Fibroblast of lung (primary cell): ENCODE measurements at regions not wholly inside any gene's neighbourhood (a gene's known extent, or its start where the extent isn't known, plus 50 kb on each side); places are given as distances from the start of the nearest gene placed in this dataset.

Experiments used
- DNase-seq, 2 donors: peaks; one replicate each; pipeline versions ENCODE4 v3.0.0 to v3.0.0-alpha.2; 2010; ENCODE audit warnings: low read depth in 2 of 2
- H2AFZ ChIP-seq: 2 replicates; pipeline ENCODE4 v1.5.1; 2012; ENCODE audit warnings: low read length, control low read depth, inconsistent platforms
- H3K27ac ChIP-seq: 2 replicates; pipeline ENCODE4 v1.5.1; 2011; ENCODE audit warnings: low read length, control low read depth; ENCODE audit not compliant: insufficient read depth
- H3K27me3 ChIP-seq: 2 replicates; pipeline ENCODE4 v1.5.1; 2011; ENCODE audit warnings: mild to moderate bottlenecking, low read length; ENCODE audit not compliant: control insufficient read depth, insufficient read depth
- H3K36me3 ChIP-seq: 2 replicates; pipeline ENCODE4 v1.5.1; 2011; ENCODE audit warnings: low read length; ENCODE audit not compliant: control insufficient read depth, insufficient read depth
- H3K4me1 ChIP-seq: 2 replicates; pipeline ENCODE4 v1.5.1; 2011; ENCODE audit warnings: low read length; ENCODE audit not compliant: control insufficient read depth, insufficient read depth; ENCODE audit errors: extremely low read depth
- H3K4me2 ChIP-seq: 2 replicates; pipeline ENCODE4 v1.5.1; 2011; ENCODE audit warnings: low read length, control low read depth; ENCODE audit not compliant: insufficient read depth; ENCODE audit errors: extremely low read depth
- H3K4me3 ChIP-seq, 4 experiments: fragments of 200-600 bp in 1 of 4; sonication (generic) in 1 of 4; replicated peaks in 1 of 4; 2 replicates each; pipeline ENCODE4 v1.5.1; 2011 to 2016; ENCODE audit warnings: low read length in 4 of 4, low read depth in 3 of 4, mild to moderate bottlenecking in 3 of 4, control low read depth in 2 of 4, inconsistent platforms in 1 of 4, mixed read lengths in 1 of 4; ENCODE audit not compliant: insufficient read depth in 1 of 4; ENCODE audit errors: control extremely low read depth in 1 of 4
- H3K79me2 ChIP-seq: 2 replicates; pipeline ENCODE4 v1.5.1; 2012; ENCODE audit warnings: mild to moderate bottlenecking, low read length, inconsistent platforms; ENCODE audit not compliant: control insufficient read depth, insufficient read depth
- H3K9ac ChIP-seq: 2 replicates; pipeline ENCODE4 v1.5.1; 2011; ENCODE audit warnings: mild to moderate bottlenecking, low read length, control low read depth; ENCODE audit not compliant: insufficient read depth
- H3K9me3 ChIP-seq: 2 replicates; pipeline ENCODE4 v1.5.1; 2012; ENCODE audit warnings: low read depth, low read length; ENCODE audit not compliant: control insufficient read depth, insufficient read depth
- H4K20me1 ChIP-seq: 2 replicates; pipeline ENCODE4 v1.5.1; 2011; ENCODE audit warnings: low read length; ENCODE audit not compliant: control insufficient read depth, insufficient read depth; ENCODE audit errors: extremely low read depth
- CTCF ChIP-seq, 2 donors: IDR thresholded peaks in 1 of 2; conservative IDR thresholded peaks in 1 of 2; 1 replicate in 1 of 2; 2 replicates in 1 of 2; pipeline ENCODE4 v1.5.1; 2011 to 2012; ENCODE audit warnings: low read length in 2 of 2, control low read depth in 1 of 2, inconsistent platforms in 1 of 2, low read depth in 1 of 2, mild to moderate bottlenecking in 1 of 2
- EZH2 ChIP-seq: IDR thresholded peaks from 2 replicates; pipeline ENCODE4 v1.5.1; 2012; ENCODE audit warnings: low read length, control low read depth, mild to moderate bottlenecking; ENCODE audit errors: missing control alignments

- H3K36me3 ChIP-seq, result no peaks in the 10 kb centered on the region
- H3K4me1 ChIP-seq, result no peaks in the 10 kb centered on the region
- DNase-seq, result no peak
- H3K9me3 ChIP-seq, result no peaks in the 10 kb centered on the region
- no peak overlapping the region for H3K4me2 ChIP-seq
- no peak overlapping the region for H3K9ac ChIP-seq
- H3K27me3 ChIP-seq, result no peaks in the 10 kb centered on the region
- H3K4me3 ChIP-seq, result no peak overlapping the region
- TF ChIP-seq EZH2 (no peak), CTCF (conservative IDR thresholded peaks at IDR 0.05 in 1 of 2, IDR thresholded peaks at IDR 0.05 in 1 of 2; ENCODE audit: low read depth in 1 of 2, low read length in 2 of 2) (no peak)
- H3K27ac ChIP-seq, result no peak overlapping the region
- no peaks in the 10 kb centered on the region for H4K20me1 ChIP-seq
- no peak overlapping the region for H2AFZ ChIP-seq
- H3K79me2 ChIP-seq, result no peaks in the 10 kb centered on the region
Measured at GRCh38 chr5:57953792-57954191, 471.2 kb upstream of the ACTBL2 start.

- Histone ChIP-seq H3K27me3 (no peaks in the 10 kb centered on the region), H3K9ac (no peak overlapping the region), H3K36me3 (no peaks in the 10 kb centered on the region), H3K79me2 (no peaks in the 10 kb centered on the region), H3K4me3 (no peak overlapping the region), H4K20me1 (no peaks in the 10 kb centered on the region), H3K9me3 (no peaks in the 10 kb centered on the region), H3K27ac (no peak overlapping the region), H2AFZ (no peak overlapping the region), H3K4me1 (no peaks in the 10 kb centered on the region), H3K4me2 (no peak overlapping the region)
- TF ChIP-seq CTCF (conservative IDR thresholded peaks at IDR 0.05 in 1 of 2, IDR thresholded peaks at IDR 0.05 in 1 of 2; ENCODE audit: low read depth in 1 of 2, low read length in 2 of 2) (no peak), EZH2 (no peak)
- peak in 1 of 2 donors; percentile 4 for DNase-seq
Measured at GRCh38 chr5:57950616-57951228, 468.1 kb upstream of the ACTBL2 start.

GRCh38 chr5:57948091-57948490, 465.5 kb upstream of the ACTBL2 start:
- TF ChIP-seq CTCF (conservative IDR thresholded peaks at IDR 0.05 in 1 of 2, IDR thresholded peaks at IDR 0.05 in 1 of 2; ENCODE audit: low read depth in 1 of 2, low read length in 2 of 2) (no peak), EZH2 (no peak)
- Histone ChIP-seq H3K79me2 (no peaks in the 10 kb centered on the region), H3K9me3 (no peaks in the 10 kb centered on the region), H3K27me3 (no peaks in the 10 kb centered on the region), H3K36me3 (no peaks in the 10 kb centered on the region), H3K4me3 (no peak overlapping the region), H3K4me2 (no peak overlapping the region), H3K27ac (no peak overlapping the region), H2AFZ (no peak overlapping the region), H4K20me1 (no peaks in the 10 kb centered on the region), H3K4me1 (no peaks in the 10 kb centered on the region), H3K9ac (no peak overlapping the region)
- no peak for DNase-seq
